ENCODE measurements at regions not wholly inside any gene's neighbourhood (a gene's known extent, or its start where the extent isn't known, plus 50 kb on each side); places are given as distances from the start of the nearest gene placed in this dataset.

GRCh38 chr6:119683671-119684070 is 334.1 kb upstream of the MAN1A1 start:
- H3K18ac ChIP-seq (ENCODE audit: low read depth, low read length): no peak overlapping the region
- H3K9me1 ChIP-seq (ENCODE audit: insufficient read depth, low read length): no peaks in the 10 kb centered on the region
- no TSS peak for BruUV-seq (replicated peaks)
- no peak overlapping the region for H3K56ac ChIP-seq (ENCODE audit: extremely low read depth, insufficient read depth, low read length)
- no peak overlapping the region for H3K14ac ChIP-seq (replicated peaks; ENCODE audit: low read depth, low read length)
- intact Hi-C loops (cut with micrococcal nuclease) (no loop called here), in situ Hi-C loops (cut with MboI; ENCODE audit: low sequenced_read_pairs) (no loop called here), dilution Hi-C loops (cut with HindIII; ENCODE audit: low sequenced_read_pairs, unreplicated experiment) (no loop called here)
- no peak overlapping the region for H3K4me3 ChIP-seq (ENCODE audit: insufficient read depth, low read depth, low read length)
- no peaks in the 10 kb centered on the region; the same call in 1 of the 2 replicates for H3K27me3 ChIP-seq (ENCODE audit: control insufficient read depth, insufficient read depth, low read length)
- H4K8ac ChIP-seq (ENCODE audit: low read depth in 2 of 2, low read length in 2 of 2): no peak overlapping the region
- no peak overlapping the region for H4K5ac ChIP-seq (ENCODE audit: low read depth, low read length)
- H2AK5ac ChIP-seq (ENCODE audit: low read depth, low read length): no peak overlapping the region
- ChIA-PET CTCF (no interaction called here), POLR2A (ENCODE audit: unreplicated experiment) (interaction anchor here (0.6 kb wide), 1 partner anchor 1541 kb away, joined by 3 read pairs; no protein-coding TSS in a partner anchor)
- H2BK5ac ChIP-seq (ENCODE audit: low read depth, low read length, poor library complexity, severe bottlenecking): no peak overlapping the region
- H3K4me2 ChIP-seq (ENCODE audit: low read depth, low read length): no peak overlapping the region
- H4K91ac ChIP-seq (ENCODE audit: insufficient read depth, low read depth, low read length): no peak overlapping the region
- no peak overlapping the region for H2BK15ac ChIP-seq (ENCODE audit: low read depth, low read length)
- H2AFZ ChIP-seq (replicated peaks; ENCODE audit: low read length, poor library complexity): no peak overlapping the region
- H2BK120ac ChIP-seq (ENCODE audit: low read depth, low read length): no peak overlapping the region
- DNase-seq: no peak
- no peak overlapping the region for H2AK9ac ChIP-seq (replicated peaks; ENCODE audit: low read depth, low read length, poor library complexity)
- H3K23ac ChIP-seq (ENCODE audit: low read depth, low read length): no peak overlapping the region
- no peak overlapping the region for H3K9ac ChIP-seq (ENCODE audit: low read depth, low read length)
- H3K79me1 ChIP-seq (ENCODE audit: low read depth in 1 of 2, low read length in 2 of 2): no peaks in the 10 kb centered on the region
- H4K20me1 ChIP-seq (ENCODE audit: insufficient read depth, low read length): no peaks in the 10 kb centered on the region
- no peak overlapping the region for H3K4ac ChIP-seq (ENCODE audit: low read depth, low read length)
- no peak overlapping the region for H3K27ac ChIP-seq (ENCODE audit: insufficient read depth, low read length)
- WGBS, 2 experiments (ENCODE audit: extremely low coverage in 2 of 2, insufficient read length in 1 of 2): no CpG with 5 or more reads among the region's 2 CpGs
- no peaks in the 10 kb centered on the region for H3K36me3 ChIP-seq (ENCODE audit: control insufficient read depth, insufficient read depth, low read length)
- no peaks in the 10 kb centered on the region for H3K4me1 ChIP-seq (ENCODE audit: control insufficient read depth, insufficient read depth, low read length)
- no peak overlapping the region for H2BK20ac ChIP-seq (ENCODE audit: low read depth, low read length)
- TF ChIP-seq MXI1 (IDR thresholded peaks at IDR 0.05; ENCODE audit: borderline replicate concordance, low read depth, low read length) (no peak), USF2 (IDR thresholded peaks at IDR 0.05; ENCODE audit: low read depth, low read length) (no peak), ELK1 (IDR thresholded peaks at IDR 0.05; ENCODE audit: borderline replicate concordance, low read depth, low read length) (no peak), NFE2L2 (IDR thresholded peaks at IDR 0.05; ENCODE audit: low read depth, low read length) (no peak), CHD1 (IDR thresholded peaks at IDR 0.05; ENCODE audit: low read depth, low read length) (no peak), RAD21 (IDR thresholded peaks at IDR 0.05; ENCODE audit: low read length) (no peak), MAFK (IDR thresholded peaks at IDR 0.05; ENCODE audit: low read depth, low read length) (no peak), RCOR1 (IDR thresholded peaks at IDR 0.05; ENCODE audit: insufficient replicate concordance, low read length) (no peak), POLR2A (IDR thresholded peaks at IDR 0.05; ENCODE audit: low read depth, low read length) (no peak), FOS (IDR thresholded peaks at IDR 0.05; ENCODE audit: low read depth, low read length) (no peak)
- H3K9me3 ChIP-seq (ENCODE audit: control insufficient read depth, insufficient read depth, low read length): no peaks in the 10 kb centered on the region
- ATAC-seq (ENCODE audit: low read depth): no peak

Measured in IMR-90 (cell line).